ENCODE measurements at regions not wholly inside any gene's neighbourhood (a gene's known extent, or its start where the extent isn't known, plus 50 kb on each side); places are given as distances from the start of the nearest gene placed in this dataset.
A peak's percentile ranks its signal among the peaks of the same experiment; 100 is the strongest.
"Not testable (repeated sequence)": the region's sequence is repeated elsewhere in the genome, so short reads cannot be mapped to it uniquely, and the experiment has no call there.

DNA sequence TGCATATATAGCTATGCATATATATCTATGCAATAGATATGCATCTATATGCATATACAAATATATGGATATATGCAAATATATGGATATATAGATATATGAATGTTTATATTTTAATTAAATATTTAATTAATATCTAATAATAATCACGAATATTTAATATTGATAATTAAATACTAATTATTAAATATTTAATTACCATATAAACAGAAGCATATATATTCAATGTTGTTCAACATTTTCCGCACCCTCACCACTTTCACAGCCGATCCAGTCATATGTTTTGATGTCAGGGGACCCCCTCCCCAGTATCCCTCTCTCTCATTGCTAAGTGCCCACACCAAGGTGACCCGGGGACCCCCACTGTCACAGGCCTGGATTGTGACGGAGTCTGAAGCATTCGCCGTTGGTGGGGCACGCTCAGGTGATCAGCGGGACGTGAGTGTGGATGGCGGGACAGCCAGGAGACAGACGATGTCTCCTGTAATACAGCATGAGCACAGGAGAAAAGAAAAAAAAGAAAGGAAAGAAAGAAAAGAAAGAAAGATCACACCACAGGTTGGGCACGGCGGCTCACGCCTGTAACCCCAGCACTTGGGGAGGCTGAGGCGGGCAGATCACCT lies 199.7 kb downstream of the CRLF2 start:
- no peak for DNase-seq

DNA sequence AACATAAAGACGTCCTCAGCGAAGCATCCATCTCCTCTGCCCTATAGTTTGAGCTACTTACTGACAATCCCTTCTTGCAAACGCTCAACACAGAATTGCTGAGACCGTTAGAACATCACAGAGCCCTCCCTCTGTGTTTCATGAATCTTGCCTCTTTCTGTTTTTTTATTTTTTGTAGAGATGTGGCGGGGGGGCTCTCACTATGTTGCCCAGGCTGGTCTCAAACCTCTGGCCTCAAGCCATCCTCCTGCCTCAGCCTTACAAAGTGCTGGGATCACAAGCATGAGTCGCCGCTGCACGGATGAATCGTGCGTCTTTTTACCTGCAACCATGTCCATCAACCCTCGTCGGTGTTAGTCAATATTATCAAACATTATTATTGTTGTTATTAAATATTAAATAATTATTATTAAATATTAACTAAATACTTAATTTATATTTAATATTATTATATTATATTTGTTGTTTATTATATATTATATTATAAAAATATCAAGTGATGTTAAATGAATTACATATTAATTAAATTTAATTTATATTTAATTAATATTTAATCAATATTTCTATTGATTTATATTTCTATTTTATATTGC lies 200.7 kb downstream of the CRLF2 start:
- DNase-seq = no peak

DNA sequence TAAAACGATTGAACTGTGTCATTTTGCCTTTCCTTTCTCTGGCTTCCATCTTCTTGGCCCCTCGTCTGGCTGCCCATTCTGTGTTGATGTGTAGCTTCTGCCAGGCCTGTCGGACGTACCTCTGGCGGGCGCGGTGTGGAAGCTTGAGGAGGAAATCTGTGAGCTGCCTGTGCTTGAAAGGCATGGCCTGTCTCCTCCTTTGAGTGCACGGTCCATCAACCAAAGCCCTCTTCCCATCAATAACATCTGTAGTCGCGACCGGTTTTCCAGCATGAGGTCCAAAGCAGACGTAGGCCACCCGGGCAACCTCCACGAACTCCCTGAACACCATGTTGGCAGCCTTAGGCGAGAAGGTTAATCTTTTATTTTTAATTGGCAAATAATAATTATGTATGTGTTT lies 202.7 kb downstream of the CRLF2 start:
- no peak for DNase-seq

DNA sequence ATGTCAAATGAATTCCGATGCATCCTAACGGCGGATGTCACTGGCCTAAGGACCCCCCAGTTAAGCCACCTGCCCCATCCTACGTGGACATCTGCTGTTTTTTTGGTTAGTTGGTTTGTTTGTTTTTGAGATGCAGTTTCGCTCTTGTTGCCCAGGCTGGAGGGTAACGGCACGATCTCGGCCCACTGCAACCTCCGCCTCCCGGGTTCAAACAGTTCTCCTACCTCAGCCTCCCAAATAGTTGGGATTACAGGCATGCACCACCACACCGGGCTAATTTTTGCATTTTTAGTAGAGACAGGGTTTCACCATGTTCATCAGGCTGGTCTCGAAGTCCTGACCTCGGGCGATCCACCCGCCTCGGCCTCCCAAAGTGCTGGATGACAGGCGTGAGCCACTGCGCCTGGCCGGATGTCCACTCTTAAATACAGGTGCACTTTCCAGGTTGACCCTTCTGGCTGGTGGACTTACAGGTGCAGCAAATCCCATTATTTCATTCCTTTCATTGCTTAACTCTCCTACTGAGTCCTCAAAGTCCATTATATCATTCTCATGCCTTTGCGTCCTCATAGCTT lies 206.2 kb downstream of the CRLF2 start:
- no peak for DNase-seq

DNA sequence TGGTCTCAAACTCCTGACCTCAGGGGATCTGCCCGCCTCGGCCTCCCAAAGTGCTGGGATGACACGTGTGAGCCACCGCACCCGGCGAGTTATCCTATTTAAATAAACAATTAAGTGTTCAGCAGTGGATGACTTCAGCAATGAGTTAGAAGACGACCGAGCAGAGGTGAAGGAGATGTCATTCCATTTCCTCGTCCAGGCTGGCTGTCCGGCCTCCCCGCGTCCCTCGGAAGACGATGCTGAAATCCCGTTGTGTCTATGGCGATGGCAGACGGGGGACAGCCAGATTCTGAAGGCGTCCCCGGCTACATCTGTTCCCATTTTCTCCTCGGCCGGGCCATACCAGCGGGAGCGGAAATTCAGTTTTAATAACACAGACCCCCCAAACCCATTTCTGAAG lies 209.8 kb downstream of the CRLF2 start:
- no peak for DNase-seq

DNA sequence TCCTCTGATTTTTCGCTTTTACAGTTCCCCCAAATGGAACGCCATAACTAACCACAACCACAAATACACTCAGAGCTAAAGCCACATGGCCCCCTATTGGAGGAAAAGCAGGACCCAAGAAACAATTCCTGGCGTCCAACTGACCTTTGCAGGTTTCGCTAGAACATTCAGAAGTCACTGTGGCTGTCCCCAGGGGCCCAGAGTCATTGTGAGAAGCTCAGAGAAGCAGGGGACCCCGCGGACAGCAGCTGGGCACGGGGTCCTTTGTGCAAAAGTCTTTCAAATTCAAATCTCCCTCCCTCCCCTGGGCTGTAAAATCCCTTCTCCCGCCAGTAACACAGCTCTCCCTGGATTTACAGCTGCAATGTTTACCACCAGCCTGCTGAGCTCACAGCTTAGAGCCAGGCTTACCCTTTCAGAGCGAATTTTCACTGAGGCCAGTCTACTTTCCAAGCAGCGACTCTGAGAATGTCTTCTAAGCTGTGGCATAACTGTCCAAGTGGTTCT lies 214.8 kb downstream of the CRLF2 start:
- DNase-seq = no peak

DNA sequence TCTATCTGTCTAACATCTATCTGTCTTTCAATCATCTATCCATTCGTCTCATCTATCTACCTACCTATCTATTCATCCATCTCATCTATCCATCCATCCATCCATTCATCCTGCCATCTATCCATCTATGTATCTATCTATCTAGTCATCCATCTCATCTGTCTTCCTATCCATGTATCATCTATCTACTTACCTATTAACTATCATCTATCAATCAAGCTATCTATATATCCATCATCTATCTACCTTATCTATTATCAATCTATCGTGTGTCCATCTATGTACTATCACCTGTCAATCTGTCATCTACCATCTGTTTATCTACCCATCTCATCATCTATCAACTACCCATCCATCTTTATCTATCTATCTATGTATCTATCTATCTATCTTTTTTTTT lies 217.7 kb downstream of the CRLF2 start:
- no peak for DNase-seq

DNA sequence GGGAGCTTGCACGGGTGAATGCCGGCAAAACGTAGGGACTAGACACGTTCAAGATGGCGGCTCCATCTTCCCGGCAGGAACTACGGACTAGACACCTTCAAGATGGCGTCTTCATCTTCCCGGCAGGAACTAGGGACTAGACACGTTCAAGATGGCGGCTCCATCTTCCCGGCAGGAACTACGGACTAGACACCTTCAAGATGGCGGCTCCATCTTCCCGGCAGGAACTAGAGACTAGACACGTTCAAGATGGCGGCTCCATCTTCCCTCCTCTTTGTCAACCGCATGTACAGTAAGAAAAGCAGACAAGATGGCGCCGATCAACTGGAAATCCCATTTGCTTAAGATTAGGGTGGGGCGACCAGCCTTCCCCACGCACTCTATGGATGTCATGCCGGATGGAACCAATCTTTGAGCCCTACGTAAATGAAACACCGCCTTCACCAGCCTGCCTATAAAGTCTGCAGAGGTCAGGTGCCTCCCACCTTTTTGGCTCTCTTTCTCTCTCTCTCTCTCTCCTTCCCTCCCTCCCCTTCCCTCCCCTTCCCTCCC lies 222.4 kb downstream of the CRLF2 start:
- DNase-seq = peak; percentile 92

DNA sequence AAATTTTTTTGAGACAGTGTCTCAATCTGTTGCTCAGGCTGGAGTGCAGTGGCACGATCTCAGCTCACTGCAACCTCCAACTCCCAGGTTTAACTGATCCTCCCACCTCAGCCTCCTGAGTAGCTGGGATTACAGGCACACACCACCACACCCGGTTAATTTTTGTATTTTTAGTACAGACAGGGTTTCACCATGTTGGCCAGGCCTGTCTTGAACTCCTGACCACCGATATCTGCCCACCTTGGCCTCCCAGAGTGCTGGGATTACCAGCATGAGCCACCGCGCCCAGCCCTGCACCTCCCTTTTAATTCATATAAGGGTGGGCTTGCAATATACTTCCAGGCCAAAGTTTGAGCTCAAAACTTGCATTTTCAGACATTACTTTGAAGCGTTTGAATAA lies 223.9 kb downstream of the CRLF2 start:
- not testable (repeated sequence) for DNase-seq

DNA sequence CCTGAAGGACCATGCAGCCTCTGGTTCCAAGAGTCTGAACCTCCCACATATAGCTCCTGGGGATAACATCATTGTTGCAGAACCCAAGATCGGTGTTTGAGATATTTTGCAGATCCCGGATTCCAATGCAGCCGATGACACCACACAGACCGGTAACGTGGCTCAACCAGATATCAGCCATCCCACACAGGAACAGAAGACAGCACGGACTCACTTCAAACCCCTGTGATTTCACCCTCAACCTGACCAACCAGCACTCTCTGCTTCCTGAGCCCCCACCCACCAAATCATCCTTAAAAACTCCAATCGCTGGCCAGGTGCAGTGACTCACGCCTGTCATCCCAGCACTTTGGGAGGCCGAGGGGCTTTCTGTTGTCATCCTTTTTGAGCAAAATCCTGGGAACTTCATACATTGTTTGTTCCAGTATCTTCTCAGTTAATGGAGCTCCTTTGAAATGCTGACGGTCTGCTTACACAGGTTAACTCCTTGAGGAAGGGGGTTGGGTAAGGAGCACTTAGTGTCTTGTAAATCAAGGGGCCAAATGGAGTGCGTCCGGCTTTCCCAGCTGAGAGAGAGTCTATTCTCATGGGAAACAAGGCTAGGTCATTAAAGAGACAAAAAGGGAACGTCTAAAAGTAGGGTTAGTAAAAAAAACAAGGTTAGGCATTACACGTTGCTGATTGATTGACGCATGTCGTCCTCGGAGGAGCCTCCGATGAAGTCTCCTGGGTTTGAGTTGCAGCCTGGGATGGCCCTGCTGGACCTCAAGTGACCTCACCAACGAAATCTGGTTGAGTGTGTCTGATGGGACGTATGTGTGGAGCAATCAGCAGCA lies 230.4 kb downstream of the CRLF2 start:
- DNase-seq = no peak

DNA sequence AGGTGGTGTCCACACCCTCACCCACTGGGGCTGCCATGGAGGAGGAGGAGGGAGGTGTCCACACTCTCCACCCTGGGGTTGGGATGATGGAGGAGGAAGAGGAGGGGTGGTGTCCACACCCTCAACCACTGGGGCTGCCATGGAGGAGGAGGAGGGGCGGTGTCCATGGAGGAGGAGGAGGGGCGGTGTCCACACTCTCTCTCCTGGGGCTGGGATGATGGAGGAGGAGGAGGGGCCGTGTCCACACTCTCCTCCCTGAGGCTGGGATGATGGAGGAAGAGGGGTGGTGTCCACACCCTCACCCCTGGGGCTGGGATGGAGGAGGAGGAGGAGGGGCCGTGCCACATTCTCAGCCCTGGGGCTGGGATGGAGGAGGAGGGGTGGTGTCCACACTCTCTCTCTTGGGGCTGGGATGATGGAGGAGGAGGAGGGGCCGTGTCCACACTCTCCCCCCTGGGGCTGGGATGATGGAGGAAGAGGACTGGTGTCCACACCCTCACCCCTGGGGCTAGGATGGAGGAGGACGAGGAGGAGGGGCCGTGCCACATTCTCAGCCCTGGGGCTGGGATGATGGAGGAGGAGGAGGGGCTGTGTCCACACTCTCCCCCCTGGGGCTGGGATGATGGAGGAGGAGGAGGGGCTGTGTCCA lies 231.7 kb downstream of the CRLF2 start:
- no peak for DNase-seq

DNA sequence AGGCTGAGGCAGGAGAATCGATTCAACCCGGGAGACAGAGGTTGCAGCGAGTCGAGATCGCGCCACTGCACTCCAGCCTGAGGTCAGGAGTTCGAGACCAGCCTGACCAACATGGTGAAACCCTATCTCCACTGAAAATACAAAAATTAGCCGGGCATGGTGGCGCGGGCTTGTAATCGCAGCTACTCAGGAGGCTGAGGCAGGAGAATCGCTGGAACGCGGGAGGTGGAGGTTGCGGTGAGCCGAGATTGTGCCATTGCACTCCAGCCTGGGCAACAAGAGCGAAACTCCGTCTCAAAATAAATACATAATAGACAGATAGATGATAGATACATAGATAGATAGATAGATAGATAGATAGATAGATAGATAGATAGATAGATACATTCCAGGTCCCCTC lies 233.3 kb downstream of the CRLF2 start:
- not testable (repeated sequence) for DNase-seq

DNA sequence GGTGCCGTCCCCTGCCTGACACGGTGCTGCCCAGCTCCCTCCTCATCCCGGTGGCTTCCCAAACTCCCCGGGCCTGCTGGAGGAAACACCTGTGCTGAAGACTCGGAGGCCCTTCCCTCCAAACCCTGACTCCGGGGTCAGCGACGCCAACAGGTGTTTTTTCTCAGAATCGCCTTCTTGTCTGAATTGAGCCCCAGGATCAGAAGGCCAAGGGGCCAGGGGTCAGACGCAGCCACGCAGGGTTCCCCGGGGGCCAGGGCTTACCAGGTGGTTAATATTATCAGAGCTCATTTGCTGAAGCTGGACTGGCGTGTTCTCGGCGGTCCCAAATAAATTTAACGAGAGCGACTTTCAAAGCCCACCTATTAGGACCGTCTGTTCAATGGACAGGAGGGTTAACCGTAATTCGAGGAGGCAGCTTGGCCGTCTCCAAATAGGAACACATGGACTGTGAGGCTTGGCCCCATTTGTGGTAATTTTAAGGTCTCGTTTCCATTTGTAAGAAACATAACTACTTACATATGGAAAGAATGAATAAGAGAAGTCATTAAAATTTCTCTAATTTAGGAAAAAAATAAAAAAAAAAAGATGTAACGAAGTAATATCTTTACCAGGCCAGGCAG lies 239.3 kb downstream of the CRLF2 start:
- DNase-seq = no peak

DNA sequence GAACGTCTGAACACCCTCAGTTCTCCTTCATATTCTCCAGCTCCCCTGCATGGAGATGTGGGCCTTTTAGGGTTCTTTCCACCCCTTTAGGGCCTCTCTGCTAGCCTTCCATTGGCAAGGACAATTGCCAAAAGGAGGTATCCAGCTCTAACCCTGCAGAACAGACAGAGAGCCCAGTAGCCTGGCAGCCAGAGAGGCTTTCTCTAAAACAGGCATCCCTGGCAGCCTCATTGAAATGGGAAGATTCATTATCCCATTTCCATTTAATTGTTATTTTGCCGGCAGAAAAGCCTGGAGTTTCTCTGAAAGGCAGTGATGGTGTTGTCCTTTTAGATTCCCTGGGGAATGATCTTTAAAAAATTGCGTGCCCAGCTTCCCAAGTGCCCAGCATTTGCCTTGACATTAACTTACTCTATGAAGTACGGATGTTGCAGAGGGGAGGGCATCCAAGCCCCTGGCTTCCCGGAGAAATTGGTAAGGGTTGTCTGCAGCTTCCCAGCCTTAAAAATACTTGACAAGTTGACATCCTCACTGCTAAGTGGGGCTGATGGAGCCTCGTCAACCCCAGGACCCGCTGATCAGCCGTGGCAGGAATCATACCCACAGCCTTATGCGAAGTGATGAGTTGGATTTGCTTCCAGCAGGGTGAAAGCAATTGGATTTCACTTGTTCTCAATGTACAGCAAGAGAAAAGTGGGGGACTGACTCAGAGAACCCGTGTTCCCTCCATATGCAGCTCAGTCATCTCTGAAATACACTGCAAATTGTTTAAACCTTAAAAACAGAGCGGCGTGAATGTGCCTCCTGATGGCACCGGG lies 244.1 kb downstream of the CRLF2 start:
- DNase-seq = no peak

DNA sequence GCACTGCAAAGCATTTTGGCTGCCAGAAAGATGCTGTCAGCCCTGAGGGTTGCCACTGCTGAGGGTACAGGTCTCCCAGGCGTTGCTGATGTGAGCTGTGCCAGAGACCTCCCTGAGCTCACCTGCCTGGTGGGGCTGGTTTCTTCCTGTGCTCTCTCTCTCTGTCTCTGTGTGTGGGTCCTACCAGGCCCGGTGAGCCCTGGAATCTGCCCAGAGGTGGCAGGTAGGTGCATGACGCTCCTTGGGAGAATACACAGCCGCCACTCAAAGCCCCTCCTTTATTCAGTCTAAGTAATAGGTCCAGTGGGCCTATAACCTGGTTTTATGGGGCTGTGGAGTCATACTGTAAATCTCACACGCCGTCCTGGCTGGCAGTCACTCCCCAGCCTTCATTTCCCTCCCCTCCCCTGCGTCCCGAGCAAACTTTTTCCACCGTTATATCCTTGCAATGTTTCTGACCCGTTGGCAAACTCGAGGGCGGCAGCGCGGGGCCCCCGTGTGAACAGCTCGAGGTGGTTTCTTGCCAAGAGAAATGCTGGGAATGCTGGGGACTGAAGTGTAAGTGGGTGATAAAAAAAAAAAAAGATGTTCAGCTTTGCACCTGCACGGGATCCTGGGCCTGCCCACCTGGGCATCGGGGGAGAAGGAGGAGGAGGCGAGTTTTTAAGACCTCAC lies 245.9 kb downstream of the CRLF2 start:
- no peak for DNase-seq

DNA sequence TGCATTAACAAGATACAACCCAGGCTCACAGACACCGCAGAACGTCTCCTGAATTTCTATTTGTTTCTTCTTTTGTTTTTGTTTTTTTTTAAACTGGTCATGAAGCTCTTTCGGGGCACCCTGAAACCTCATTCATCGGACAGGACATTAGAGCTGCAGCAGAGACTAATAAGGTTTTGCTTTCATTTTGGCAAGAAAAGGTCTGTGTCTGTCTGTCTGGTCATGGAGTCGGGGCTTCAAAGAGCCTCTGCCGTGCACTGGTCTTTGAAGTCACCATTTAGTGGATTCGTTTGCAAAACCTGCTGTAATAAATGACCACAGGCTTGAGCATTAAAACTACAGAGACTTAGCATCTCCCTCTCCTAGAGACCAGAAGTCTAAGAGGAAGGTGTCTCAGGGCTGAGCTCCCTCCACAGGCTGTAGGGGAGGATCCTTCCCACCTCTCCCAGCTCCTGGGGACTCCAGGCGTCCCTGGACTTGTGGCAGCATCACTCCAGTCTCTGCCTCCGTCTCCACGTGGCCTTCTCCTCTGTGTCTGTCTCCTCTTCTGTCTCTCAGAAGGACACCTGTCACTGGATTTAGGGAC lies 247.5 kb downstream of the CRLF2 start:
- DNase-seq = no peak

DNA sequence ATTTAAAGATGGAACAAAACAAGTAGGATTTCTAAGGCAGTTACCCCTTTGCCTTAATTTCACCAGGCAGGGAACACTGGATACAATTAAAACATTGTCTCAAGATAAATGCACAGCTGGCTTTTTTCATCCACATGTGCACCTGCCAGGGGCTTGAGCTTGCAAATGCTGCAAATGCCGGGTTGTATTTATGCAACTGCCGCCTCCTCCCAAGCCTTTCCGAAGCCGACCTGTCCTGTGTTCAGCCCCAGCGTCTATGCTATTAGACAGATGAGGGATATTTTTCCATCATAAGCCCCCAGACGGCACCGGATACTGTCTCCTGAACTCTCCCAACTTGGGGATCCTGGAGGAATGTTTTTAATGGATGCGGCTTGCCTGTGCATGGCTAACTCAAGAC lies 251.6 kb downstream of the CRLF2 start:
- DNase-seq = no peak

DNA sequence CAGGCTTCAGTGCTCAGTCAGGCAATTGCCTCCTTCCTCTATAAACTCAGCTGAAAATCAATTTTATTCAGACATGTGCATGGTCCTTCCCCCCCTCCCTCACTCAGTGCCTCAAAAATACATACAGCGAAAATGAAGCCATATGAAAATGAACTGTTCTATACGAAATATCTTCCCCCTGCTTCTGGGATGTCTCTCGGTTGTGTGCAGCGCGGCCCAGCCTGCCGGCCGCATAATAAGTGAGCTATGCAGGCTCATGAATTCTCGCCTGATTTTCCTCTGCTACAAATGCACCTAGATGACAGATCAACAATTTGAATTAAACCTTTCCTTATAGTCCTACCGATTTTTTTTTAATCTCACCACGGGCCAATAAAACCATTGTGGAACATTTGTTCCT lies 252.9 kb downstream of the CRLF2 start:
- no peak for DNase-seq

DNA sequence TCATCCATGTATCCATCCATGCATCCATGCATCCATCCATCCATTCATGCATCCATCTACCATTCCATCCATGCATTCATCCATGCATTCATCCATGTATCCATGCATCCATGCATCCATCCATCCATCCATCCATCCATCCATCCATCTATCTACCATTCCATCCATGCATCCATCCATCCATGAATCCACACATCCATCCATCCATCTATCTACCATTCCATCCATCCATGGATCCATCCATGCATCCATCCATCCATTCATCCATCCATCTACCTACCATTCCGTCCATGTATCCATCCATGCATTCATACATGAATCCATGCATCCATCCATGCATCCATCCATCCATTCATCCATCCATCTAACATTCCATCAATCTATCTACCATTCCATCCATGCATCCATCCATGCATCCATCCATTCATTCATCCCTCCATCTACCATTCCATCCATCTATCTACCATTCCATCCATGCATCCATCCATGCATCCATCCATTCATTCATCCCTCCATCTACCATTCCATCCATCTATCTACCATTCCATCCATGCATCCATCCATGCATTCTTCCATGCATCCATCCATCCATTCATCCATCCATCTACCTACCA lies 257.2 kb downstream of the CRLF2 start:
- not testable (repeated sequence) for DNase-seq

Measured in fibroblast of skin of back (primary cell).